ENCODE measurements at regions not wholly inside any gene's neighbourhood (a gene's known extent, or its start where the extent isn't known, plus 50 kb on each side); places are given as distances from the start of the nearest gene placed in this dataset.

GRCh38 chr17:72519598-72519936 lies 398.7 kb downstream of the SOX9 start:
- no peak for DNase-seq (ENCODE audit: low read depth, low spot score)
- POLR2A ChIA-PET = no interaction called here
- Histone ChIP-seq H3K4me3 (ENCODE audit: low read depth, low read length) (no peak overlapping the region), H3K27me3 (ENCODE audit: control insufficient read depth, insufficient read depth, low read length) (no peaks in the 10 kb centered on the region), H3K27ac (ENCODE audit: low read depth, low read length) (no peak overlapping the region), H3K9me3 (ENCODE audit: control insufficient read depth, insufficient read depth, low read length) (no peaks in the 10 kb centered on the region)
- TF ChIP-seq CTCF (IDR thresholded peaks at IDR 0.05; ENCODE audit: low read depth, low read length) = no peak
- CTCF ChIA-PET = interaction anchor here (0.5 to 1.0 kb wide), 3 partner anchors 175 to 399 kb away, joined by 3 to 8 read pairs (median 3); partner anchors contain the start of gene SOX9

- H3K27ac ChIP-seq (ENCODE audit: low read depth, low read length) = no peak overlapping the region
- CTCF ChIA-PET = interaction anchor here (0.5 to 0.8 kb wide), 3 partner anchors 12 to 39 kb away, joined by 3 to 4 read pairs (median 3); no protein-coding TSS in a partner anchor
- POLR2A ChIA-PET = no interaction called here
- H3K27me3 ChIP-seq (ENCODE audit: control insufficient read depth, insufficient read depth, low read length) = no peaks in the 10 kb centered on the region
- no peak for TF ChIP-seq CTCF (IDR thresholded peaks at IDR 0.05; ENCODE audit: low read depth, low read length)
- no peaks in the 10 kb centered on the region for H3K9me3 ChIP-seq (ENCODE audit: control insufficient read depth, insufficient read depth, low read length)
- H3K4me3 ChIP-seq (ENCODE audit: low read depth, low read length) = no peak overlapping the region
- DNase-seq (ENCODE audit: low read depth, low spot score) = no peak
Observed at GRCh38 chr17:72520665-72521303, 400.0 kb downstream of the SOX9 start.

GRCh38 chr17:72523491-72523890 lies 402.7 kb downstream of the SOX9 start:
- no peak for DNase-seq (ENCODE audit: low read depth, low spot score)
- ChIA-PET CTCF (interaction anchor here (0.6 kb wide), 1 partner anchor 794 kb away, joined by 4 read pairs; no protein-coding TSS in a partner anchor), POLR2A (no interaction called here)
- TF ChIP-seq CTCF (IDR thresholded peaks at IDR 0.05; ENCODE audit: low read depth, low read length) = no peak
- H3K4me3 ChIP-seq (ENCODE audit: low read depth, low read length) = no peak overlapping the region
- H3K27me3 ChIP-seq (ENCODE audit: control insufficient read depth, insufficient read depth, low read length) = no peaks in the 10 kb centered on the region
- no peak overlapping the region for H3K27ac ChIP-seq (ENCODE audit: low read depth, low read length)
- no peaks in the 10 kb centered on the region for H3K9me3 ChIP-seq (ENCODE audit: control insufficient read depth, insufficient read depth, low read length)

- Histone ChIP-seq H3K27ac (ENCODE audit: low read depth, low read length) (no peak overlapping the region), H3K4me3 (ENCODE audit: low read depth, low read length) (no peak overlapping the region), H3K9me3 (ENCODE audit: control insufficient read depth, insufficient read depth, low read length) (no peaks in the 10 kb centered on the region), H3K27me3 (ENCODE audit: control insufficient read depth, insufficient read depth, low read length) (no peaks in the 10 kb centered on the region)
- no peak for DNase-seq (ENCODE audit: low read depth, low spot score)
- TF ChIP-seq CTCF (IDR thresholded peaks at IDR 0.05; ENCODE audit: low read depth, low read length) = no peak
- CTCF ChIA-PET = interaction anchor here (1.0 kb wide), 1 partner anchor 34 kb away, joined by 4 read pairs; no protein-coding TSS in a partner anchor
- POLR2A ChIA-PET = no interaction called here
Observed at GRCh38 chr17:72525225-72526015, 404.6 kb downstream of the SOX9 start.

GRCh38 chr17:72526769-72527168 lies 405.9 kb downstream of the SOX9 start:
- POLR2A ChIA-PET = no interaction called here
- Histone ChIP-seq H3K9me3 (ENCODE audit: control insufficient read depth, insufficient read depth, low read length) (no peaks in the 10 kb centered on the region), H3K27ac (ENCODE audit: low read depth, low read length) (no peak overlapping the region), H3K27me3 (ENCODE audit: control insufficient read depth, insufficient read depth, low read length) (no peaks in the 10 kb centered on the region), H3K4me3 (ENCODE audit: low read depth, low read length) (no peak overlapping the region)
- no peak for DNase-seq (ENCODE audit: low read depth, low spot score)
- CTCF ChIA-PET = interaction anchor here (0.7 to 0.9 kb wide), 2 partner anchors 30 to 74 kb away, joined by 3 read pairs; no protein-coding TSS in a partner anchor
- no peak for TF ChIP-seq CTCF (IDR thresholded peaks at IDR 0.05; ENCODE audit: low read depth, low read length)
